Thyroid gland (tissue), 4 donors: ENCODE measurements at regions not wholly inside any gene's neighbourhood (a gene's known extent, or its start where the extent isn't known, plus 50 kb on each side); places are given as distances from the start of the nearest gene placed in this dataset.

Experiments used
- CTCF ChIP-seq, 6 experiments: fragments of 200-600 bp in 3 of 6; fragments of 450-650 bp in 3 of 6; sonication (generic) in 3 of 6; IDR thresholded peaks; one replicate each; pipeline ENCODE4 v1.5.1; 2016 to 2019; ENCODE audit warnings: antibody characterized with exemption in 6 of 6, mild to moderate bottlenecking in 2 of 6, inconsistent platforms in 1 of 6, moderate library complexity in 1 of 6
- POLR2A ChIP-seq, 2 donors: fragments of 450-650 bp; IDR thresholded peaks; one replicate each; pipeline ENCODE4 v1.6.1; 2017; ENCODE audit warnings: antibody characterized with exemption in 2 of 2, mild to moderate bottlenecking in 2 of 2, moderate library complexity in 1 of 2

DNA sequence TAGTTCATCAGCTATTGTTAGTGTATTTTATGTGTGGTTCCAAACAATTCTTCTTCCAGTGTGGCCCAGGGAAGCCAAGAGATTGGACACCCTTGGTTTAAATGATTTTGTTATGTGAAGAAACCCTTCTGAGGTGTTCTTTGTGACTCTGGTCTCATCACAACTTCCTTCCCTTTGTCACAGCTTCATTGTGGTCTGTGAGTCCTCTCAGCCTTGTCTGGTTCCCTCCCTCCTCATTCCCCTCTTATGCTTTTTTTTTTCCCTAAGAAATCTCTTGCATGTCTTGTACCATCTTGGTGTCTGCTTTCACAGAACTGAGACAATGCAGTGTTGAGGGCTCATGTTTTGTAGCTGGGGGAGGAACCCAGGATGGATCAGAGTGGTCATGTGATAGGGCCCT lies 118.9 kb downstream of the TMEM182 start:
- TF ChIP-seq CTCF (IDR thresholded peaks at IDR 0.05) (no peak), POLR2A (IDR thresholded peaks at IDR 0.05) (no peak)
